GF-D8 (cell line): ENCODE measurements at regions not wholly inside any gene's neighbourhood (a gene's known extent, or its start where the extent isn't known, plus 50 kb on each side); places are given as distances from the start of the nearest gene placed in this dataset.
A peak's percentile ranks its signal among the peaks of the same experiment; 100 is the strongest.

Experiments
- DNase-seq: peaks from one replicate; lab custom pipeline; 2025; lab: John Stamatoyannopoulos, UW

DNA sequence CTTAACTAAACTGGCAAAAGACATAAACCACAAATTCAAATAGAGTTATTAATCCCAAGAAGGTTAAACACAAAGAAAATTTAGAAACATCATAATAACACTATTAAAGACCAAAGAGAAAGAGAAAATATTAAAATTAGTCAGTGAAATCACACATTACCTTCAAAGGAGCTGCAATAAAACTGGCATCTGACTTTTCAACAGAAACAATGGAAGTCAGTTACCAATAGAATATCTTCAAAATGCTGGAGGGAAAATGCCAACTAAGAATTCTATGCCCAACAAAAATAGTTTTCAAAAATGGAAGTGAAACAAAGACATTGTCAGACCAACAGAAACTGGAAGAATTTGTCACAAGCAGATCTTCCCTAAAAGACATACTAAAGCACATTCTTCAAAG is 68.7 kb upstream of the RNF7 start:
- no peak for DNase-seq

DNA sequence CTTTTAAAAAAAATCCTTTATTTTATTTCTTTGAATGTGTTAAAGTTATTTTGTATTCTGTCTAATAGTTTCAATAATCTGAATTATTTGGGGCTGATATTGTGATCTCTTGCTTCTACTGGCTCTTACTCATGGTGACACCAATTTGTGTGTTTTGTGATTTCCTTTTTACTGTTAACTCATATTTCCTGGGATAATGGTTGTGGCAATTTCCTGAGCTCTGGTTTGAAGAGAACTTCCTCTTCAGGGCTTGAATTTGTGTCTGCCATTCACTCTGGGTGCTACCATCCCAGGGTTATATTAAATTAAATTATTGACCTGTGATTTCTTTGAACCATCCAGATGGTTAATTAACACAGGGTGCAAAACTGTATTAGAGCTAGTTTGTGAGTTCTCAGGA is 60.4 kb upstream of the RNF7 start:
- peak; percentile 69 for DNase-seq

GRCh38 chr3:141680620-141681389 is 57.3 kb upstream of the RNF7 start:
- DNase-seq, result no peak

DNA sequence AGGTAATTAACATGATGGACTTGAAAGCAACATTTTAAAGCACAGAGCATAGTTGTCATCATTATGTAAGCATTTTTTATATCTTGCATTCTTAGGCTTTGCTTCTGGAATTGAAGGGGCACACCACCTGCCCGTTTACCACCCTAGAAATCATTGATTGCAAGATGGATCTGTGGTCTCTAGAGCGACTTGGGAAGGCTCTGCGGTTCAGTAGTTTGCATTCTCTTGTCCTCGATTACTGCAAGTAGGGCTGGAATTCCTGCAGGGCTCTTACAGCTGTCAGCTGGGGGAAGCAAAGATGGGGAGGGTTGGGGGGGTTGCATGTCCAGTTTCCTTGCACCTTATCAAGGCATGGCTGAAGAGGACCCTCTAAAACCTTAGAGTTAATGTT is 56.7 kb upstream of the RNF7 start:
- no peak for DNase-seq

GRCh38 chr3:141682007-141682406 is 56.1 kb upstream of the RNF7 start:
- no peak for DNase-seq

DNA sequence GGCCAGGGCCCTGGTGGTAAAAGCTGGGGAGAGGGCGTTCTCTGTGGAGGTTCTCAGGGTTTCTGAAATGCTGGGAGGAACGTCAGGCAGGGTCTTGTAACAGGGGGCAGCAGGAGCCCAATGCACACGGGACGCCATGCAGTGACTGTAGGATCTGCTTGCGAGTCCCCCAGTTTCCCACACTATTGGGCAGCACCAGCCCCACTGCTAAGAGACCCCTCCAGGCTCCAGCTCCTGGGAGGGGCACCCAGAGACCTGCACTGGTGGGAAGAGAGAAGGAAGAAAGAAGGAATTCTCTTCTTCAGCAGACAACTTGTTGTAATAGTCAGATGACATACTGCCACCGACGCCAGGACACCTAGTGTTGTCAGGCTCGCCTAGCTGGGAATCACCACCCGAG is 55.2 kb upstream of the RNF7 start:
- no peak for DNase-seq

DNA sequence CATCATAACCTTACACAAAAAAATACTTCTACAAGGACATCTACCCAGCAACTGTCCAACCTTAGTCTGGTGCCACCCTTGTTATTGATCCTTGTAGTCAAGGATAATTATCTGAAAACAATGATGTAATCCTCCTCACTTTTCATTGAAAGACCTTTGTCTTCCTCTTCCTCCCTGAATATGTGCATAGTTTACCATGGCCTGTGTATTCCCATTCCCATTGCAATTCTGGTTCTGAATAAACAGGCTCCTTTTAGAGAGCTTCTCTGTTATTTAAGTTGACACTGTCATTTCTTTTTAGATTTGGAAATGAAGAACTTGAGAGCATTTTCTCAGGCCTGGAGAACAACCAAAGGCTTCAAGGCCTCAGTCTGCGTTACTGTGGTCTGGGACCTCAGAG is 53.3 kb upstream of the RNF7 start:
- no peak for DNase-seq

- no peak for DNase-seq
Observed at GRCh38 chr3:141686466-141687291, 51.4 kb upstream of the RNF7 start.
